ENCODE measurements at regions not wholly inside any gene's neighbourhood (a gene's known extent, or its start where the extent isn't known, plus 50 kb on each side); places are given as distances from the start of the nearest gene placed in this dataset.

GRCh38 chr4:145389550-145389949 is 92.1 kb upstream of the SMAD1 start:
- H3K4me1 ChIP-seq, result no peaks in the 10 kb centered on the region
- H3K4me3 ChIP-seq, result no peak overlapping the region
- H3K27ac ChIP-seq, result no peak overlapping the region
- 82 to 92% (median 87%) methylated on average over 4 of the region's 4 CpGs for WGBS, 4 donors
- DNase-seq (no peak), ATAC-seq (no peak)
- intact Hi-C loops (cut with DNase I), result no loop called here
- TF ChIP-seq, protein P1, sequence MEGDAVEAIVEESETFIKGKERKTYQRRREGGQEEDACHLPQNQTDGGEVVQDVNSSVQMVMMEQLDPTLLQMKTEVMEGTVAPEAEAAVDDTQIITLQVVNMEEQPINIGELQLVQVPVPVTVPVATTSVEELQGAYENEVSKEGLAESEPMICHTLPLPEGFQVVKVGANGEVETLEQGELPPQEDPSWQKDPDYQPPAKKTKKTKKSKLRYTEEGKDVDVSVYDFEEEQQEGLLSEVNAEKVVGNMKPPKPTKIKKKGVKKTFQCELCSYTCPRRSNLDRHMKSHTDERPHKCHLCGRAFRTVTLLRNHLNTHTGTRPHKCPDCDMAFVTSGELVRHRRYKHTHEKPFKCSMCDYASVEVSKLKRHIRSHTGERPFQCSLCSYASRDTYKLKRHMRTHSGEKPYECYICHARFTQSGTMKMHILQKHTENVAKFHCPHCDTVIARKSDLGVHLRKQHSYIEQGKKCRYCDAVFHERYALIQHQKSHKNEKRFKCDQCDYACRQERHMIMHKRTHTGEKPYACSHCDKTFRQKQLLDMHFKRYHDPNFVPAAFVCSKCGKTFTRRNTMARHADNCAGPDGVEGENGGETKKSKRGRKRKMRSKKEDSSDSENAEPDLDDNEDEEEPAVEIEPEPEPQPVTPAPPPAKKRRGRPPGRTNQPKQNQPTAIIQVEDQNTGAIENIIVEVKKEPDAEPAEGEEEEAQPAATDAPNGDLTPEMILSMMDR (IDR thresholded peaks at IDR 0.05), result no peak
- TF ChIP-seq POLR2A (IDR thresholded peaks at IDR 0.05), result no peak
- peaks cover 0 to 9% (median 0%) of the 10 kb centered on the region in 12 donors for H3K9me3 ChIP-seq
- no peaks in the 10 kb centered on the region for H3K36me3 ChIP-seq
- H3K27me3 ChIP-seq, result no peaks in the 10 kb centered on the region

DNA sequence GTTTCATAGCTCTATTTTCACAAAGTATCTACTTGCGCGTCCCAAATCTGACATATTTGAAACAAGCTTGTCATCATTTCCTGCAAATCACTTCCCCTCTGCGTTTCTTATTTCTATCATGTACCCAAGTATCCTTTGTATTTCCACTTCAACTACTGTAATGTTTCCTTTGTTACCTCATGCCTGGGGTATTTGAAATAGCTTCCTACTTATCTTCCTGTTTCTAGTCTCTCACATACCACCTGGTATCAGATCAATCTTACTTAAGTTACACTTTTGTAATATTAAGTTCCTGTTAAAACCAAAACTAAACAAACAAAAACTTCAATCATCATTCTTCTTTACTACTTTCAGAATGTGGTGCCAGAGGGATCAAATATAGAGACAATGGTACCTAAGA is 93.6 kb upstream of the SMAD1 start:
- DNase-seq (no peak), ATAC-seq (peak in 1 of 4 donors; percentile 57)
- H3K4me3 ChIP-seq, result no peak overlapping the region
- H3K9me3 ChIP-seq, result peaks cover 0 to 17% (median 0%) of the 10 kb centered on the region in 12 donors
- no peak overlapping the region for H3K27ac ChIP-seq
- TF ChIP-seq, protein P1 (IDR thresholded peaks at IDR 0.05), result no peak
- TF ChIP-seq POLR2A (IDR thresholded peaks at IDR 0.05), result no peak
- intact Hi-C loops (cut with DNase I), result no loop called here
- H3K36me3 ChIP-seq, result no peaks in the 10 kb centered on the region
- no peaks in the 10 kb centered on the region for H3K4me1 ChIP-seq
- 18 to 49% (median 39%) methylated on average over 3 of the region's 3 CpGs for WGBS, 4 donors
- H3K27me3 ChIP-seq, result no peaks in the 10 kb centered on the region

DNA sequence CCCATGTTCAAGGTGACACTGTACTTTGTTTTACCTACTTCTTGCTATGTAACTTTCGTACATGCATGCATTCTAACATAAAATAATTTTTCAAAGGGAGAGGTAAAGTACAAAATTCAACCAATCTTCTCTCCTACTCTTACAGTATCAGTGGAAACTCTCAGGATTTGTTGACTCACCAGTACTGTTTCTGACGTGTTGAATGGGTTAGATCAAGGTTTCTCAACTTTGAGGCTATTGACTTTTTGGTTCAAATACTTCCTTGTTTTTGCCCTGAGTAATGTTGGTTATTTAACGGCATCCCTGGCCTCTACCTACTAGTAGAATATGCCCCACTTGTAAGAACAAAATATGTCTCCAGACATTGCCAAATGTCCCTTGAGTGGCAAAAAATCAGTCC is 94.6 kb upstream of the SMAD1 start:
- no peak overlapping the region for H3K4me3 ChIP-seq
- WGBS, 4 donors, result 82 to 89% (median 87%) methylated on average over 3 of the region's 3 CpGs
- no peak for TF ChIP-seq POLR2A (IDR thresholded peaks at IDR 0.05)
- TF ChIP-seq, protein P1 (IDR thresholded peaks at IDR 0.05), result no peak
- H3K36me3 ChIP-seq, result no peaks in the 10 kb centered on the region
- peaks cover 0 to 19% (median 0%) of the 10 kb centered on the region in 12 donors for H3K9me3 ChIP-seq
- ATAC-seq (no peak), DNase-seq (no peak)
- no peaks in the 10 kb centered on the region for H3K27me3 ChIP-seq
- intact Hi-C loops (cut with DNase I), result no loop called here
- no peak overlapping the region for H3K27ac ChIP-seq
- H3K4me1 ChIP-seq, result no peaks in the 10 kb centered on the region

GRCh38 chr4:145381163-145381562 is 100.5 kb upstream of the SMAD1 start:
- WGBS, 4 donors, result 74 to 86% (median 83%) methylated on average over 1 of the region's 1 CpG
- Histone ChIP-seq H3K27me3 (no peaks in the 10 kb centered on the region), H3K9me3 (peaks cover 0 to 19% (median 0%) of the 10 kb centered on the region in 12 donors), H3K4me3 (no peak overlapping the region), H3K27ac (no peak overlapping the region), H3K4me1 (no peaks in the 10 kb centered on the region), H3K36me3 (no peaks in the 10 kb centered on the region)
- TF ChIP-seq, protein P1 (IDR thresholded peaks at IDR 0.05), result no peak
- no peak for TF ChIP-seq POLR2A (IDR thresholded peaks at IDR 0.05)
- intact Hi-C loops (cut with DNase I), result no loop called here
- no peak for DNase-seq
- no peak for ATAC-seq

Data from heart left ventricle (tissue), 16 donors.